ENCODE measurements at regions not wholly inside any gene's neighbourhood (a gene's known extent, or its start where the extent isn't known, plus 50 kb on each side); places are given as distances from the start of the nearest gene placed in this dataset.

- Histone ChIP-seq H3K27me3 (ENCODE audit: insufficient read depth, poor library complexity, severe bottlenecking) (no peaks in the 10 kb centered on the region), H3K27ac (replicated peaks) (no peak overlapping the region), H3K4me3 (replicated peaks; ENCODE audit: insufficient read depth, low read length) (no peak overlapping the region)
- TF ChIP-seq REST (IDR thresholded peaks at IDR 0.05; ENCODE audit: insufficient replicate concordance, low read depth) = no peak
- no peak for TF ChIP-seq POLR2AphosphoS5 (IDR thresholded peaks at IDR 0.05; ENCODE audit: low read depth)
- TF ChIP-seq CTCF (IDR thresholded peaks at IDR 0.05; ENCODE audit: insufficient read depth, low read length) = no peak
- no peak for TF ChIP-seq SPI1 (IDR thresholded peaks at IDR 0.05; ENCODE audit: borderline replicate concordance, low read depth)
- no peak for TF ChIP-seq GABPA (IDR thresholded peaks at IDR 0.05; ENCODE audit: low read depth)
- DNase-seq (ENCODE audit: low read depth in 1 of 2, low spot score in 1 of 2) = no peak
Measured at GRCh38 chr9:134540276-134541096, 101.1 kb upstream of the COL5A1 start.

- DNase-seq (ENCODE audit: low read depth in 1 of 2, low spot score in 1 of 2) = no peak
- Histone ChIP-seq H3K27me3 (ENCODE audit: insufficient read depth, poor library complexity, severe bottlenecking) (no peaks in the 10 kb centered on the region), H3K4me3 (replicated peaks; ENCODE audit: insufficient read depth, low read length) (no peak overlapping the region), H3K27ac (replicated peaks) (no peak overlapping the region)
- no peak for TF ChIP-seq POLR2AphosphoS5 (IDR thresholded peaks at IDR 0.05; ENCODE audit: low read depth)
Measured at GRCh38 chr9:134541097-134541747, 100.4 kb upstream of the COL5A1 start.

- no peak for DNase-seq (ENCODE audit: low read depth in 1 of 2, low spot score in 1 of 2)
- no peaks in the 10 kb centered on the region for H3K27me3 ChIP-seq (ENCODE audit: insufficient read depth, poor library complexity, severe bottlenecking)
- TF ChIP-seq SPI1 (IDR thresholded peaks at IDR 0.05; ENCODE audit: borderline replicate concordance, low read depth) (no peak), REST (IDR thresholded peaks at IDR 0.05; ENCODE audit: insufficient replicate concordance, low read depth) (no peak), POLR2AphosphoS5 (IDR thresholded peaks at IDR 0.05; ENCODE audit: low read depth) (no peak), CTCF (IDR thresholded peaks at IDR 0.05; ENCODE audit: insufficient read depth, low read length) (no peak), GABPA (IDR thresholded peaks at IDR 0.05; ENCODE audit: low read depth) (no peak)
Measured at GRCh38 chr9:134544388-134545214, 97.0 kb upstream of the COL5A1 start.

GRCh38 chr9:134545215-134545542, 96.4 kb upstream of the COL5A1 start:
- Histone ChIP-seq H3K27me3 (ENCODE audit: insufficient read depth, poor library complexity, severe bottlenecking) (no peaks in the 10 kb centered on the region), H3K4me3 (replicated peaks; ENCODE audit: insufficient read depth, low read length) (no peak overlapping the region), H3K27ac (replicated peaks) (no peak overlapping the region)
- TF ChIP-seq GABPA (IDR thresholded peaks at IDR 0.05; ENCODE audit: low read depth) (no peak), CTCF (IDR thresholded peaks at IDR 0.05; ENCODE audit: insufficient read depth, low read length) (no peak), POLR2AphosphoS5 (IDR thresholded peaks at IDR 0.05; ENCODE audit: low read depth) (no peak), SPI1 (IDR thresholded peaks at IDR 0.05; ENCODE audit: borderline replicate concordance, low read depth) (no peak), REST (IDR thresholded peaks at IDR 0.05; ENCODE audit: insufficient replicate concordance, low read depth) (no peak)
- DNase-seq (ENCODE audit: low read depth in 1 of 2, low spot score in 1 of 2) = no peak

More at GRCh38 chr9:134544388-134545214, 97.0 kb upstream of the COL5A1 start:
- Histone ChIP-seq H3K4me3 (replicated peaks; ENCODE audit: insufficient read depth, low read length) (no peak overlapping the region), H3K27ac (replicated peaks) (no peak overlapping the region)

Data from HL-60 (cell line).